ENCODE measurements at regions not wholly inside any gene's neighbourhood (a gene's known extent, or its start where the extent isn't known, plus 50 kb on each side); places are given as distances from the start of the nearest gene placed in this dataset.

DNA sequence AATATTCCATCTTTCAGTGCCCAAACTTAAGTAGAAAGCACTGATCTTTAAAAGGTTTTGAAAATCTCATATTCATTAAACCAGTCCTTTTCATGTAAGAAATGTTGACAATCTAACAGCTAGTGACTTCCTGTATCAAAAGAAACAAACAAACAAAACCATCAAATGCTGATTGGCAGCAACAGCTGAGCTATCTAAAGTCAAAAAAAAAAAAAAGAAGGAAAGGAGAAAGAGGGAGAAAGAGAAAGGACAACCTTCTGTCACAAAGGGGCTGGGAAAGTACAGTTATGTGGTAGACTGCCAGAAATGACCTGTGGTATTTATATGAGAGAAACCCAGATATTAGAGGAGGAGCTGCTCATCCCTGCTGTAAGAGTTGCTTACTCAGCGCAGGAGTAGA lies 614.6 kb upstream of the SMIM31 start:
- TF ChIP-seq, protein P1, sequence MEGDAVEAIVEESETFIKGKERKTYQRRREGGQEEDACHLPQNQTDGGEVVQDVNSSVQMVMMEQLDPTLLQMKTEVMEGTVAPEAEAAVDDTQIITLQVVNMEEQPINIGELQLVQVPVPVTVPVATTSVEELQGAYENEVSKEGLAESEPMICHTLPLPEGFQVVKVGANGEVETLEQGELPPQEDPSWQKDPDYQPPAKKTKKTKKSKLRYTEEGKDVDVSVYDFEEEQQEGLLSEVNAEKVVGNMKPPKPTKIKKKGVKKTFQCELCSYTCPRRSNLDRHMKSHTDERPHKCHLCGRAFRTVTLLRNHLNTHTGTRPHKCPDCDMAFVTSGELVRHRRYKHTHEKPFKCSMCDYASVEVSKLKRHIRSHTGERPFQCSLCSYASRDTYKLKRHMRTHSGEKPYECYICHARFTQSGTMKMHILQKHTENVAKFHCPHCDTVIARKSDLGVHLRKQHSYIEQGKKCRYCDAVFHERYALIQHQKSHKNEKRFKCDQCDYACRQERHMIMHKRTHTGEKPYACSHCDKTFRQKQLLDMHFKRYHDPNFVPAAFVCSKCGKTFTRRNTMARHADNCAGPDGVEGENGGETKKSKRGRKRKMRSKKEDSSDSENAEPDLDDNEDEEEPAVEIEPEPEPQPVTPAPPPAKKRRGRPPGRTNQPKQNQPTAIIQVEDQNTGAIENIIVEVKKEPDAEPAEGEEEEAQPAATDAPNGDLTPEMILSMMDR (IDR thresholded peaks at IDR 0.05; ENCODE audit: low read depth, low read length): no peak
- no peak for TF ChIP-seq EZH2phosphoT487 (IDR thresholded peaks at IDR 0.05; ENCODE audit: low read depth)

Measured in OCI-LY3 (cell line).